ENCODE measurements at regions not wholly inside any gene's neighbourhood (a gene's known extent, or its start where the extent isn't known, plus 50 kb on each side); places are given as distances from the start of the nearest gene placed in this dataset.
"Not testable (repeated sequence)": the region's sequence is repeated elsewhere in the genome, so short reads cannot be mapped to it uniquely, and the experiment has no call there.

DNA sequence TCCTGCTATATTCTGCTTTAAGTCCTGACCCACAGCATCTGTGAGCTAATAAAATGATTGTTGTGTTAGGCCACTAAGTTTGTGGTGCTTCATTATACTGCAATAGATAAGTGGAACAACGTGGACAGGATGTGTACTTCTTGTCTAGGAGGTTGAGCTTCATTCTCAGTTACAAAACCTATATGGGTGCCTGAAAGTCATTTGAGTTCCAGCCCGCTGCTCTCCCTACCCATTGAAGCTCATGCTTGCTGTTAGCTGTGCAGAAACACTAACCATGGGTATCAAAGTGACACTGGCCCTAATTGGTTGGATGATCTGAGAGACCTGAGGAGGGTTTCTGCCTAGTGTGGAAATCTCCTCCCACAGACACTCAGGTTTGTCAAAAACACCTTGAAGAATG lies 357.2 kb downstream of the PDCD6IP start:
- DNase-seq (ENCODE audit: low read depth in 1 of 2, low spot score in 1 of 2), result no peak
- no peak overlapping the region for H3K4me3 ChIP-seq (replicated peaks; ENCODE audit: insufficient read depth, low read length)
- TF ChIP-seq GABPA (IDR thresholded peaks at IDR 0.05; ENCODE audit: low read depth) (no peak), SPI1 (IDR thresholded peaks at IDR 0.05; ENCODE audit: borderline replicate concordance, low read depth) (no peak), POLR2AphosphoS5 (IDR thresholded peaks at IDR 0.05; ENCODE audit: low read depth) (no peak)
- TF ChIP-seq, protein P1, sequence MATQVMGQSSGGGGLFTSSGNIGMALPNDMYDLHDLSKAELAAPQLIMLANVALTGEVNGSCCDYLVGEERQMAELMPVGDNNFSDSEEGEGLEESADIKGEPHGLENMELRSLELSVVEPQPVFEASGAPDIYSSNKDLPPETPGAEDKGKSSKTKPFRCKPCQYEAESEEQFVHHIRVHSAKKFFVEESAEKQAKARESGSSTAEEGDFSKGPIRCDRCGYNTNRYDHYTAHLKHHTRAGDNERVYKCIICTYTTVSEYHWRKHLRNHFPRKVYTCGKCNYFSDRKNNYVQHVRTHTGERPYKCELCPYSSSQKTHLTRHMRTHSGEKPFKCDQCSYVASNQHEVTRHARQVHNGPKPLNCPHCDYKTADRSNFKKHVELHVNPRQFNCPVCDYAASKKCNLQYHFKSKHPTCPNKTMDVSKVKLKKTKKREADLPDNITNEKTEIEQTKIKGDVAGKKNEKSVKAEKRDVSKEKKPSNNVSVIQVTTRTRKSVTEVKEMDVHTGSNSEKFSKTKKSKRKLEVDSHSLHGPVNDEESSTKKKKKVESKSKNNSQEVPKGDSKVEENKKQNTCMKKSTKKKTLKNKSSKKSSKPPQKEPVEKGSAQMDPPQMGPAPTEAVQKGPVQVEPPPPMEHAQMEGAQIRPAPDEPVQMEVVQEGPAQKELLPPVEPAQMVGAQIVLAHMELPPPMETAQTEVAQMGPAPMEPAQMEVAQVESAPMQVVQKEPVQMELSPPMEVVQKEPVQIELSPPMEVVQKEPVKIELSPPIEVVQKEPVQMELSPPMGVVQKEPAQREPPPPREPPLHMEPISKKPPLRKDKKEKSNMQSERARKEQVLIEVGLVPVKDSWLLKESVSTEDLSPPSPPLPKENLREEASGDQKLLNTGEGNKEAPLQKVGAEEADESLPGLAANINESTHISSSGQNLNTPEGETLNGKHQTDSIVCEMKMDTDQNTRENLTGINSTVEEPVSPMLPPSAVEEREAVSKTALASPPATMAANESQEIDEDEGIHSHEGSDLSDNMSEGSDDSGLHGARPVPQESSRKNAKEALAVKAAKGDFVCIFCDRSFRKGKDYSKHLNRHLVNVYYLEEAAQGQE (IDR thresholded peaks at IDR 0.05; ENCODE audit: insufficient replicate concordance, low read depth), result no peak
- TF ChIP-seq, protein P2, sequence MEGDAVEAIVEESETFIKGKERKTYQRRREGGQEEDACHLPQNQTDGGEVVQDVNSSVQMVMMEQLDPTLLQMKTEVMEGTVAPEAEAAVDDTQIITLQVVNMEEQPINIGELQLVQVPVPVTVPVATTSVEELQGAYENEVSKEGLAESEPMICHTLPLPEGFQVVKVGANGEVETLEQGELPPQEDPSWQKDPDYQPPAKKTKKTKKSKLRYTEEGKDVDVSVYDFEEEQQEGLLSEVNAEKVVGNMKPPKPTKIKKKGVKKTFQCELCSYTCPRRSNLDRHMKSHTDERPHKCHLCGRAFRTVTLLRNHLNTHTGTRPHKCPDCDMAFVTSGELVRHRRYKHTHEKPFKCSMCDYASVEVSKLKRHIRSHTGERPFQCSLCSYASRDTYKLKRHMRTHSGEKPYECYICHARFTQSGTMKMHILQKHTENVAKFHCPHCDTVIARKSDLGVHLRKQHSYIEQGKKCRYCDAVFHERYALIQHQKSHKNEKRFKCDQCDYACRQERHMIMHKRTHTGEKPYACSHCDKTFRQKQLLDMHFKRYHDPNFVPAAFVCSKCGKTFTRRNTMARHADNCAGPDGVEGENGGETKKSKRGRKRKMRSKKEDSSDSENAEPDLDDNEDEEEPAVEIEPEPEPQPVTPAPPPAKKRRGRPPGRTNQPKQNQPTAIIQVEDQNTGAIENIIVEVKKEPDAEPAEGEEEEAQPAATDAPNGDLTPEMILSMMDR (IDR thresholded peaks at IDR 0.05; ENCODE audit: insufficient read depth, low read length), result no peak
- no peaks in the 10 kb centered on the region for H3K27me3 ChIP-seq (ENCODE audit: insufficient read depth, poor library complexity, severe bottlenecking)
- no peak overlapping the region for H3K27ac ChIP-seq (replicated peaks)

DNA sequence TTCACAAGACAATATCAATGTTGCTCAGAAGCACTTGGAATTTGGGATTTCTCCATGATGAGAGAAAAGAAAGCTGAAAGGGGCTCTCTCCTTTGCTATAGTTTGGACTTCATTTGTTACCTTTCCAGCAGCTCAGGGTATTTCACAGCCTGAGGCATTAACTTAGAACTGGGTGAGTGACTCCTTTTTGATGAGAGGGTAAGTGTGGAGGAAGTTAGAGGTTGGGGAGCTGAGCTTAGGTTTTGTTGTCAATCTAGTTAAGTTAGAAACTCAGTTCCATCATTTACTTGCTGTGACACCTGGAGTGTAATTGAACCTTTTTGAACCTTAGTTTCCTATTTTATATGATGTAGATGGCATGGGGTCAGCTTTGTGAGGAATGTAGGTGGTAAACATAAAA lies 359.1 kb downstream of the PDCD6IP start:
- no peak overlapping the region for H3K27ac ChIP-seq (replicated peaks)
- H3K27me3 ChIP-seq (ENCODE audit: insufficient read depth, poor library complexity, severe bottlenecking), result no peaks in the 10 kb centered on the region
- DNase-seq (ENCODE audit: low read depth in 1 of 2, low spot score in 1 of 2), result no peak
- no peak overlapping the region for H3K4me3 ChIP-seq (replicated peaks; ENCODE audit: insufficient read depth, low read length)
- TF ChIP-seq SPI1 (IDR thresholded peaks at IDR 0.05; ENCODE audit: borderline replicate concordance, low read depth), result no peak
- TF ChIP-seq, protein P2 (IDR thresholded peaks at IDR 0.05; ENCODE audit: insufficient read depth, low read length), result no peak
- TF ChIP-seq, protein P1 (IDR thresholded peaks at IDR 0.05; ENCODE audit: insufficient replicate concordance, low read depth), result no peak
- no peak for TF ChIP-seq POLR2AphosphoS5 (IDR thresholded peaks at IDR 0.05; ENCODE audit: low read depth)
- TF ChIP-seq GABPA (IDR thresholded peaks at IDR 0.05; ENCODE audit: low read depth), result no peak

DNA sequence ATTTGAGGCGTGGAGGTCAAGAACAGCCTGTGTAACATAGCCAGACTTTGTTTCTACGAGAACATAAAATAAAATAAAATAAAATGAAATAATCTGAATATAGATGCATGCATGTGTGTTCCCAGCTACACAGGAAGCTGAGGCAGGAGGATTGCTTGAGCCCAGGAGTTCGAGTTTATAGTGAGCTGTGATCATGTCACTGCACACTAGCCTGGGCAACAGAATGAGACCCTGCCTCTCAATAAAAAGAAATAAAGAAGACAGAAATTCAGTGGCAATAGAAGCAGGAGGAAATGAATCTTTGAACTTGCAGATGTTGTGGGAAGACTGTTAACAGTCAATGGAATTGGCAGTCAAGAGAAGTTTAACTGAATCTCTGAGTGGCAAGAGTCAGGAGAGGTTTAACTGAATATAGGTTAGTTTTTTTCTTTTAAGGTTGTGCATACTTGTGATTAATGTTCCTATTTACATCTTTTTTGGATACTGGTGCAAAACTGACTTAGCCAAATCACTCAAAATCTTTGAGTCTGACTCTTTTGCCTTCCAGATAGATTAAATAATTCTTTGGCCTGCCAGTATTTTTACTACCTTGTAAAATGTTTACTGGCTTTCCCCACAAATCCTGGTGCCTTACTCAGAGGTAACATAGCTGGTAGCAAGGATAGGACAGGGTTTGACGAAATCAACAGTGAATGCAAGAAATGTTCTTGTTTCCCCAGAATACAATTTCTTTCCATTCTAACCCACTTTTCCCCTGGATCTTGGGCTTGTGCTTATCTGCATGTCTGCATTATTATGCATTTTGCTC lies 361.4 kb downstream of the PDCD6IP start:
- no peak for DNase-seq (ENCODE audit: low read depth in 1 of 2, low spot score in 1 of 2)
- TF ChIP-seq, protein P2 (IDR thresholded peaks at IDR 0.05; ENCODE audit: insufficient read depth, low read length), result no peak
- TF ChIP-seq GABPA (IDR thresholded peaks at IDR 0.05; ENCODE audit: low read depth), result no peak
- TF ChIP-seq, protein P1 (IDR thresholded peaks at IDR 0.05; ENCODE audit: insufficient replicate concordance, low read depth), result no peak
- no peak for TF ChIP-seq POLR2AphosphoS5 (IDR thresholded peaks at IDR 0.05; ENCODE audit: low read depth)
- no peak for TF ChIP-seq SPI1 (IDR thresholded peaks at IDR 0.05; ENCODE audit: borderline replicate concordance, low read depth)
- Histone ChIP-seq H3K27ac (replicated peaks) (no peak overlapping the region), H3K27me3 (ENCODE audit: insufficient read depth, poor library complexity, severe bottlenecking) (no peaks in the 10 kb centered on the region), H3K4me3 (replicated peaks; ENCODE audit: insufficient read depth, low read length) (no peak overlapping the region)

DNA sequence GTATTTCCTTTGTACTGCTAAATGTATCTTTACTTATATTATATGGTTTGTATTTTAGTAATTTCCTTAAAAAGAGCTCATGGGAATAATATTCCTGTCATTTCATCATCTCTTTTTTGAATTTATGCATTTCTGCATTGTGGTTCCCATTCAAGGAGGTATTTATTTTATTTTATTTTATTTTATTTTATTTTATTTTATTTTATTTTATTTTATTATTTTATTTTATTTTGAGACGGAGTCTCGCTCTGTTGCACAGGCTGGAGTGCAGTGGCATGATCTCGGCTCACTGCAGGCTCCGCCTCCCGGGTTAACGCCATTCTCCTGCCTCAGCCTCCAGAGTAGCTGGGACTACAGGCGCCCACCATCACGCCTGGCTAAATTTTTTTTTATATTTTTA lies 371.2 kb downstream of the PDCD6IP start:
- H3K4me3 ChIP-seq (replicated peaks; ENCODE audit: insufficient read depth, low read length); H3K27me3 ChIP-seq (ENCODE audit: insufficient read depth, poor library complexity, severe bottlenecking); H3K27ac ChIP-seq (replicated peaks); DNase-seq (ENCODE audit: low read depth in 1 of 2, low spot score in 1 of 2): not testable (repeated sequence)

All from HL-60 (cell line).